Kidney epithelial cell (primary cell): ENCODE measurements at regions not wholly inside any gene's neighbourhood (a gene's known extent, or its start where the extent isn't known, plus 50 kb on each side); places are given as distances from the start of the nearest gene placed in this dataset.

ENCODE experiments used
- DNase-seq: peaks from one replicate; pipeline ENCODE4 v3.0.0-alpha.2; 2010; ENCODE audit warnings: low read depth
- H3K27me3 ChIP-seq: 2 replicates; pipeline ENCODE4 v1.6.0; 2011; ENCODE audit warnings: low read length; ENCODE audit not compliant: control insufficient read depth, insufficient read depth
- H3K36me3 ChIP-seq: 2 replicates; pipeline ENCODE4 v1.5.1; 2011; ENCODE audit warnings: low read length; ENCODE audit not compliant: control insufficient read depth, insufficient read depth
- H3K4me3 ChIP-seq: 2 replicates; pipeline ENCODE4 v1.5.1; 2011; ENCODE audit warnings: low read depth, mild to moderate bottlenecking, control low read depth, low read length
- CTCF ChIP-seq: IDR thresholded peaks from 2 replicates; pipeline ENCODE4 v1.5.1; 2011; ENCODE audit warnings: mild to moderate bottlenecking, moderate library complexity, low read length, control low read depth, inconsistent platforms; ENCODE audit not compliant: insufficient read depth, poor library complexity, severe bottlenecking

GRCh38 chrX:53817548-53817947 is 131.0 kb upstream of the HUWE1 start:
- Histone ChIP-seq H3K36me3 (no peaks in the 10 kb centered on the region), H3K4me3 (no peak overlapping the region), H3K27me3 (no peaks in the 10 kb centered on the region)
- DNase-seq, result no peak
- no peak for TF ChIP-seq CTCF

GRCh38 chrX:53813670-53814440 is 127.3 kb upstream of the HUWE1 start:
- Histone ChIP-seq H3K36me3 (no peaks in the 10 kb centered on the region), H3K27me3 (no peaks in the 10 kb centered on the region), H3K4me3 (no peak overlapping the region)
- DNase-seq, result no peak
- no peak for TF ChIP-seq CTCF

- DNase-seq, result no peak
- no peak for TF ChIP-seq CTCF
- Histone ChIP-seq H3K4me3 (no peak overlapping the region), H3K36me3 (no peaks in the 10 kb centered on the region), H3K27me3 (no peaks in the 10 kb centered on the region)
Observed at GRCh38 chrX:53798281-53798680, 111.8 kb upstream of the HUWE1 start.

GRCh38 chrX:53795576-53795975 is 109.1 kb upstream of the HUWE1 start:
- TF ChIP-seq CTCF, result no peak

GRCh38 chrX:53794181-53794580 is 107.7 kb upstream of the HUWE1 start:
- Histone ChIP-seq H3K4me3 (no peak overlapping the region), H3K36me3 (no peaks in the 10 kb centered on the region), H3K27me3 (no peaks in the 10 kb centered on the region)
- no peak for TF ChIP-seq CTCF
- DNase-seq, result no peak

More at GRCh38 chrX:53795576-53795975, 109.1 kb upstream of the HUWE1 start:
- Histone ChIP-seq H3K36me3 (no peaks in the 10 kb centered on the region), H3K4me3 (no peak overlapping the region), H3K27me3 (no peaks in the 10 kb centered on the region)
- no peak for DNase-seq

GRCh38 chrX:53768865-53769264 is 82.3 kb upstream of the HUWE1 start:
- Histone ChIP-seq H3K4me3 (no peak overlapping the region), H3K27me3 (no peaks in the 10 kb centered on the region), H3K36me3 (no peaks in the 10 kb centered on the region)
- DNase-seq, result no peak
- no peak for TF ChIP-seq CTCF
